GM12878 (cell line): ENCODE measurements at regions not wholly inside any gene's neighbourhood (a gene's known extent, or its start where the extent isn't known, plus 50 kb on each side); places are given as distances from the start of the nearest gene placed in this dataset.

Experiments
- ATAC-seq: fragments of 200-7000 bp; cut with Tn5 transposase; 3 replicates; pipeline ENCODE4 v1.9.1; 2020; ENCODE audit warnings: mild to moderate bottlenecking, moderate library complexity
- BruUV-seq: library from RNA; stranded (reverse); fragments of 400-500 nt; replicated peaks from 2 replicates; lab custom pipeline; 2021; lab: Mats Ljungman, UMichigan
- CTCF ChIA-PET: fragments of 300-600 bp; sonication (Branson Sonifier 250); formaldehyde crosslinking; extraction: SDS; loops from one replicate; lab custom pipeline; 2021; ENCODE audit warnings: inconsistent platforms; lab: Yijun Ruan, JAX
- POLR2A ChIA-PET: fragments of 350-600 bp; formaldehyde crosslinking; extraction: SDS; loops from one replicate; lab custom pipeline; 2021; ENCODE audit warnings: inconsistent platforms; lab: Charles Lee
- RAD21 ChIA-PET: fragments of 300-600 bp; sonication (Branson Sonifier 250); formaldehyde crosslinking; loops from one replicate; lab custom pipeline; 2023; ENCODE audit warnings: antibody characterized with exemption; ENCODE audit not compliant: unreplicated experiment; lab: Charles Lee
- SMC1A ChIA-PET: fragments of 300-600 bp; sonication (Branson Sonifier 250); formaldehyde crosslinking; loops from one replicate; lab custom pipeline; 2023; ENCODE audit not compliant: unreplicated experiment, uncharacterized antibody; lab: Charles Lee
- DNase-seq: peaks from one replicate; pipeline ENCODE4 v3.0.0-alpha.2; 2011; ENCODE audit warnings: low read depth, low spot score
- FAIRE-seq: peaks from 3 replicates; lab custom pipeline; 2011; peaks lifted over from hg19 to GRCh38; lab: Jason Lieb, UNC
- H2AFZ ChIP-seq: 2 replicates; pipeline ENCODE4 v1.6.0; 2011; ENCODE audit warnings: low read depth, low read length, control low read depth; ENCODE audit not compliant: control insufficient read depth
- H3K27ac ChIP-seq: 2 replicates; pipeline ENCODE4 v1.5.1; 2011; ENCODE audit warnings: control low read depth; ENCODE audit not compliant: control insufficient read depth, insufficient read depth
- H3K27me3 ChIP-seq, 2 experiments: replicated peaks in 1 of 2; 2 replicates each; pipeline versions ENCODE4 v1.6.0 to v1.6.1; 2011; ENCODE audit warnings: low read length in 1 of 2; ENCODE audit not compliant: control insufficient read depth in 2 of 2, insufficient read depth in 2 of 2
- H3K36me3 ChIP-seq, 2 experiments: 2 replicates each; pipeline ENCODE4 v1.5.1; 2011; ENCODE audit warnings: low read length in 1 of 2; ENCODE audit not compliant: control insufficient read depth in 2 of 2, insufficient read depth in 2 of 2
- H3K4me1 ChIP-seq: 2 replicates; pipeline ENCODE4 v1.6.1; 2011; ENCODE audit warnings: mild to moderate bottlenecking, low read length, moderate library complexity, mixed read lengths; ENCODE audit not compliant: control insufficient read depth, insufficient read depth
- H3K4me2 ChIP-seq: 2 replicates; pipeline ENCODE4 v1.6.0; 2011; ENCODE audit warnings: control low read depth; ENCODE audit not compliant: control insufficient read depth, insufficient read depth
- H3K4me3 ChIP-seq: fragments of 200-600 bp; sonication (generic); 2 replicates; pipeline ENCODE4 v1.5.1; 2016
- H3K79me2 ChIP-seq: 2 replicates; pipeline ENCODE4 v1.6.0; 2011; ENCODE audit warnings: low read length; ENCODE audit not compliant: control insufficient read depth, insufficient read depth
- H3K9ac ChIP-seq: 2 replicates; pipeline ENCODE4 v1.8.0; 2011; ENCODE audit warnings: low read length, control low read depth, mixed read lengths; ENCODE audit not compliant: control insufficient read depth, insufficient read depth
- H3K9me3 ChIP-seq: replicated peaks from 3 replicates; pipeline ENCODE4 v1.5.1; 2011; ENCODE audit warnings: mild to moderate bottlenecking, low read length; ENCODE audit not compliant: control insufficient read depth, insufficient read depth
- H4K20me1 ChIP-seq: 2 replicates; pipeline ENCODE4 v1.6.0; 2011; ENCODE audit not compliant: control insufficient read depth, insufficient read depth
- EZH2 ChIP-seq: IDR thresholded peaks from 2 replicates; pipeline ENCODE4 v1.6.1; 2012; ENCODE audit warnings: low read depth, mild to moderate bottlenecking, control low read depth, inconsistent platforms, low read length, borderline replicate concordance; ENCODE audit not compliant: control insufficient read depth
- IKZF1 ChIP-seq: fragments of 450-650 bp; conservative IDR thresholded peaks from 2 replicates; pipeline ENCODE4 v1.6.1; 2017; ENCODE audit warnings: antibody characterized with exemption, mild to moderate bottlenecking
- MYC ChIP-seq: IDR thresholded peaks from 2 replicates; pipeline ENCODE4 v1.6.1; 2011; ENCODE audit warnings: mild to moderate bottlenecking, low read length, moderate library complexity, inconsistent platforms; ENCODE audit not compliant: insufficient read depth, insufficient replicate concordance, insufficient read length, severe bottlenecking
- USF1 ChIP-seq: IDR thresholded peaks from 2 replicates; pipeline ENCODE4 v1.6.1; 2011; ENCODE audit warnings: borderline replicate concordance, low read depth, mild to moderate bottlenecking, moderate library complexity, mixed read lengths, low read length; ENCODE audit not compliant: insufficient read depth; ENCODE audit errors: extremely low read length
- WGBS: methylation state at CpG from one replicate; pipeline ENCODE4 v1.1.6; 2016; ENCODE audit warnings: low lambda C conversion rate; ENCODE audit not compliant: insufficient replicate concordance, insufficient coverage; ENCODE audit errors: missing lambda C conversion rate; 5-methylcytosine and 5-hydroxymethylcytosine counted together
- in situ Hi-C: fragments of 300-500 bp; cut with MboI; formaldehyde crosslinking; loops from 9 replicates; pipeline ENCODE4 v1.14.3; 2018; ENCODE audit warnings: mixed read lengths
- intact Hi-C: fragments of 100-400 bp; cut with micrococcal nuclease; formaldehyde crosslinking; loops from one replicate; pipeline ENCODE4 v1.14.2; 2022; ENCODE audit not compliant: unreplicated experiment

DNA sequence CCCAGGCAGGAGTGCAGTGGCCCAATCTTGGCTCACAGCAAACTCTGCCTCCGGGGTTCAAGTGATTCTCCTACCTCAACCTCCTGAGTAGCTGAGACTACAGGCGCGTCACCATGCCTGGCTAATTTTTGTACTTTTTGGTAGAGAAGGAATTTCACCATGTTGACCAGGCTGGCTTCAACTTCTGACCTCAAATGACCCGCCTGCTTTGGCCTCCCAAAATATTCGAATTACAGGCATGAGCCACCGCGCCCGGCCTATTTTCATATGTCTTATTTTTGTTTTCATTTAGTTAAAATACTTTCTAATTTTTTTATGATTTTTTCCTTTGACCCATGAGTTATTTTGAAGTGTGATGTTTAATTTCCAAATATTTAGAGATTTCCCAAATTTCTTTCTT, 143.6 kb upstream of the VRK1 start:
- ChIA-PET CTCF (no interaction called here), RAD21 (no interaction called here)

DNA sequence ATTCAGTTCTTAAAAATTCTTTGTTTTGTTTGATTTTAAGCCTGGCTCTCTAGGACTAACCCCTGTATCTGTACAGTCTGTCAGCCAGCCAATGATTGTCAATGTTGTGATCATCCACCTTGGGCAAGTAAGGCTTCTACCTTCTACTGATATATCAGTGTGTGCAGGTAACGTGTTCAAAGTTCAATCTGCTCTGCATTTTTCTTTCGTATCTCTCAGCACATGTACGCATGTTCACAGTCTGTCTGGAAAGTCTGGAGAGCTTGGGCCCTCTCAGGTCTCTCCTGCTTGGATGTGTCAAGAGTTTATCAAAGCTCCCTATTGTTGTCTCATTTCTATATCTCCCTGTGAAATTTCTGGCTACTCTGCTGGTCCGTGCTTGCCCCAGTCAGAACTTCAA, 138.6 kb upstream of the VRK1 start:
- ChIA-PET CTCF (no interaction called here), POLR2A (no interaction called here), RAD21 (no interaction called here), SMC1A (interaction anchor here (0.7 kb wide), 1 partner anchor 84 kb away, joined by 3 read pairs; no protein-coding TSS in a partner anchor)
- H2AFZ ChIP-seq = no peak overlapping the region
- intact Hi-C loops = no loop called here
- no peaks in the 10 kb centered on the region for H3K9me3 ChIP-seq
- no peak overlapping the region for H3K27ac ChIP-seq
- FAIRE-seq (no peak), DNase-seq (no peak), ATAC-seq (no peak)
- H4K20me1 ChIP-seq = no peaks in the 10 kb centered on the region
- no peaks in the 10 kb centered on the region for H3K27me3 ChIP-seq
- H3K4me2 ChIP-seq = no peak overlapping the region
- H3K4me1 ChIP-seq = no peaks in the 10 kb centered on the region; the same call in 1 of the 2 replicates
- H3K4me3 ChIP-seq = no peak overlapping the region
- no peaks in the 10 kb centered on the region for H3K79me2 ChIP-seq
- no TSS peak for BruUV-seq
- 67% methylated on average over 4 of the region's 4 CpGs for WGBS
- no peaks in the 10 kb centered on the region for H3K36me3 ChIP-seq
- in situ Hi-C loops = no loop called here
- H3K9ac ChIP-seq = no peak overlapping the region
- TF ChIP-seq MYC = no peak

More for the DNA sequence above, 143.6 kb upstream of the VRK1 start:
- no peak overlapping the region for H2AFZ ChIP-seq
- in situ Hi-C loops (no loop called here), intact Hi-C loops (no loop called here)
- H3K4me3 ChIP-seq = no peak overlapping the region
- ChIA-PET SMC1A (no interaction called here), POLR2A (no interaction called here)
- ATAC-seq (no peak), DNase-seq (no peak), FAIRE-seq (no peak)
- no peak overlapping the region for H3K9ac ChIP-seq
- H3K27ac ChIP-seq = no peak overlapping the region
- TF ChIP-seq IKZF1 = no peak
- TF ChIP-seq MYC = no peak
- TF ChIP-seq USF1 = no peak
- no peak for TF ChIP-seq EZH2
- no TSS peak for BruUV-seq
- no peaks in the 10 kb centered on the region for H3K27me3 ChIP-seq
- no peaks in the 10 kb centered on the region for H3K79me2 ChIP-seq
- no peaks in the 10 kb centered on the region for H3K4me1 ChIP-seq
- WGBS = 73% methylated on average over 8 of the region's 8 CpGs
- H3K9me3 ChIP-seq = no peaks in the 10 kb centered on the region; the same call in 2 of the 3 replicates
- H3K36me3 ChIP-seq = no peaks in the 10 kb centered on the region
- no peaks in the 10 kb centered on the region for H4K20me1 ChIP-seq
- no peak overlapping the region for H3K4me2 ChIP-seq
